Immature natural killer cell (primary cell): ENCODE measurements at regions not wholly inside any gene's neighbourhood (a gene's known extent, or its start where the extent isn't known, plus 50 kb on each side); places are given as distances from the start of the nearest gene placed in this dataset.

ENCODE experiments used
- DNase-seq, 3 donors: peaks; one replicate each; pipeline ENCODE4 v3.0.0; 2022; ENCODE audit warnings: mixed read lengths in 1 of 3
- H3K27ac Mint-ChIP-seq, 6 donors: one replicate each; pipeline ENCODE4 v1.8.0; 2020; ENCODE audit warnings: mixed read lengths in 6 of 6, mild to moderate bottlenecking in 5 of 6, inconsistent platforms in 4 of 6, moderate library complexity in 3 of 6
- H3K27me3 Mint-ChIP-seq, 3 donors: one replicate each; pipeline ENCODE4 v1.8.0; 2020 to 2021; ENCODE audit warnings: low read depth in 3 of 3, mild to moderate bottlenecking in 3 of 3, mixed read lengths in 3 of 3, moderate library complexity in 3 of 3, inconsistent platforms in 1 of 3
- H3K36me3 Mint-ChIP-seq, 3 donors: one replicate each; pipeline ENCODE4 v1.8.0; 2020; ENCODE audit warnings: mixed read lengths in 3 of 3, inconsistent platforms in 2 of 3, mild to moderate bottlenecking in 2 of 3
- H3K4me1 Mint-ChIP-seq, 2 donors: one replicate each; pipeline ENCODE4 v1.8.0; 2020; ENCODE audit warnings: inconsistent platforms in 2 of 2, mild to moderate bottlenecking in 2 of 2, mixed read lengths in 2 of 2, moderate library complexity in 1 of 2
- H3K4me3 Mint-ChIP-seq, 5 donors: one replicate each; pipeline ENCODE4 v1.8.0; 2020; ENCODE audit warnings: mild to moderate bottlenecking in 5 of 5, mixed read lengths in 5 of 5, inconsistent platforms in 3 of 5, moderate library complexity in 3 of 5
- H3K9me3 Mint-ChIP-seq, 6 donors: one replicate each; pipeline ENCODE4 v1.8.0; 2020; ENCODE audit warnings: mild to moderate bottlenecking in 6 of 6, mixed read lengths in 6 of 6, inconsistent platforms in 4 of 6, moderate library complexity in 3 of 6

DNA sequence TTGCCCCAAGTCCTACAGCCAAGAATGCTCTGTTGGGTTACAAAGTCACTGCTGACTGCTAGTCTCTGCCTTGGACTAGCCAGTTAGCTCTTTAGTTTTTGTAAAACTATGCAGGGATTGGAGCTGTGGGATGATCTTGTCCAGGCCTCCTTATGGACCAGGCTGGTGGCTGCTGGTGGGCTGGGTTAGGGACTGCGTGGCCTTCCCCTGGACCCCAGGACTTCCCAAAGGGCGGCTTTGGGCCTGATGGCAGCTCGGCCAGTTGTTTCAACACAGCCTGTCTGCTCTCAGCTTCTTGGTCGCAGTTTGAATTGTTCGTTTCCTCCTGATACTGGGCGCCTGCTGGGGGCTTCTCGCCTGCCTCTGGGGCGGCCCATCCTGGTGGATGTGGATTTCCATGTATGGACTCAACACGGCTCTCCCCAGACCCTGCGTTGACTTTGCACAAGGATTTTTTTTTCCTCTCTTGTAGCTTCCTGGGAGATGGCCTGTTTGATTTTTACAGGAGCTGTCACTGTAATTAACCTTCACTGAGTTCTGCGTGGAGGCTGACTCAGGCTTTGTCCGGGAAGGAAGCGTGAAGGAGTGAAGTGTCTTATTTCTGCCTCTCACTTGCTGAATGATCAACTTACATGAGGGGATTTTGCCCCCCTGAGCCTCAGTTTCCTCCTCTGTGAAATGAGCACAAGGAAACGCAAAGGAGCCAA, 91.9 kb upstream of the NEURL1B start:
- H3K36me3 Mint-ChIP-seq = no peaks in the 10 kb centered on the region
- peaks cover 1 to 11% (median 3%) of the 10 kb centered on the region in 3 donors for H3K27me3 Mint-ChIP-seq
- H3K9me3 Mint-ChIP-seq = no peaks in the 10 kb centered on the region
- H3K4me3 Mint-ChIP-seq = no peak overlapping the region
- no peaks in the 10 kb centered on the region for H3K4me1 Mint-ChIP-seq
- H3K27ac Mint-ChIP-seq = no peak overlapping the region
- DNase-seq = no peak

DNA sequence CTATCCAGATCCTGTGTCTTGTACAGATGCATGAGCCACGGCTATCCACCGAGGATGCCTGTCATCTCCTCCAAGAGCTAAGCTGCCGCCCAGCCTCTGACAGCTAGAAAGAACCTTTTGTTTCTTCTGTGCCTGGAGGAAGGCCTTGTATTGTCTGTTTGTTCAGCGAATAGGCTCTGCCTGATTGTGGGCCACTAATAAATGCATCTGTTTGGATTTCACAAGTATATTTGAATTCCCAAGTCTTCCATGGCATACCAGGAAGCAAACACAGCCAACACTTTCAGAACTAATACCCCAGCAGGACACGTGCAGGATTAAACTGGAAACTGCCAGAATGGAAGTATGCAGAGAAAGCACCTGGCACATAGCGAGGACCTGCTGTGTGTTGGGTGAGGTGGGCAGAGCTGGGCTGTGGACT, 92.7 kb upstream of the NEURL1B start:
- Mint-ChIP-seq H3K9me3 (no peaks in the 10 kb centered on the region), H3K4me1 (no peaks in the 10 kb centered on the region), H3K27me3 (peaks cover 1 to 11% (median 3%) of the 10 kb centered on the region in 3 donors), H3K27ac (no peak overlapping the region), H3K4me3 (no peak overlapping the region), H3K36me3 (no peaks in the 10 kb centered on the region)
- no peak for DNase-seq

DNA sequence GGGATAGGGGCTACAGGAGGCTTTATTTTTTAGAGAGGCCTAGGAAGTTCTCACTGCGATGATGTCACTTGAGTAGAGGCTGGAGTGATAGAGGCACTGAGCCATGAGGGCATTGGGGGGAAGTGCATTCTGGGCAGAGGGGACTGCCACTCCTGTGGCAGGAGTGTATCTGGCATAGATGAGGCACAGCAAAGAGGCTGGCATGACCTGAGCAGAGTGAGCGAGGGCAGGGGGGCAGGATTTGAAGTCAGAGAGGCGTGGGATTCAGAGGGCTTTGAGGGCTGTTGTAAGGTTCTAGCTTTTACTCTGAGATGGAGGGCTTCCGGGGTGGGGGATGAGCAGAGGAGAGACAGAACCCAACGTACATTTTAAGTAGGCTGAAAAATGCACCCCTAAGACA, 91.9 kb upstream of the SH3PXD2B start:
- no peak for DNase-seq
- H3K4me1 Mint-ChIP-seq = no peaks in the 10 kb centered on the region
- no peaks in the 10 kb centered on the region for H3K9me3 Mint-ChIP-seq
- no peaks in the 10 kb centered on the region for H3K36me3 Mint-ChIP-seq
- H3K27me3 Mint-ChIP-seq = peaks cover 1 to 11% (median 3%) of the 10 kb centered on the region in 3 donors
- H3K4me3 Mint-ChIP-seq = no peak overlapping the region
- H3K27ac Mint-ChIP-seq = no peak overlapping the region

DNA sequence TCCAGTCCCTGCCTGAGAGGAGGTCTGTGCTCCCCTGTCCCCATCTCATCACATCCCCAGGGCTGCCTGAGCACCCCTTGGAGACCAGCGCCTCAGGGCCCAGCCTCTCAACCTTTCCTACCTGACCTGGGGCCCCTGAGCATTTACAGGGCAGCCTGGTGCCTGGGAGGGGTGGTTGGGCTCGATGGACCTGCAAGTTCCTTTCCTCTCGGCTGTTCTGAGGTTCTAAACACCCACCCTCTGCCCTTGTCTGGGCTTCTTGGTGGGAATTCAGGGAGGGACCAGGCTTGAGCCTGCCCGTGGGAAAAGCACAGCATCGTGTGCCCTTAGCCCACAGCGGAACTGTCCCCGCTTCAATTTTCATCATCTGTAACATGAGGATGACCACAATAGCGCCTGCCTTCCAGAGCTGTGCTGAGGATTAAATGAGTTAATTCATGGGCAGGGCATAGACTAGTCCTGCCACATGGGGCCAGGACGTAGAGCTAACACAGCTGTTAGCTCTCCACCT, 91.0 kb upstream of the SH3PXD2B start:
- H3K36me3 Mint-ChIP-seq = no peaks in the 10 kb centered on the region
- H3K4me1 Mint-ChIP-seq = no peaks in the 10 kb centered on the region

GRCh38 chr5:172544371-172545095, 90.2 kb upstream of the SH3PXD2B start:
- no peak overlapping the region for H3K27ac Mint-ChIP-seq
- no peaks in the 10 kb centered on the region for H3K36me3 Mint-ChIP-seq
- no peak overlapping the region for H3K4me3 Mint-ChIP-seq
- H3K4me1 Mint-ChIP-seq = no peaks in the 10 kb centered on the region
- H3K9me3 Mint-ChIP-seq = no peaks in the 10 kb centered on the region
- H3K27me3 Mint-ChIP-seq = peaks cover 0 to 13% (median 3%) of the 10 kb centered on the region in 3 donors
- no peak for DNase-seq

More for the DNA sequence above, 91.0 kb upstream of the SH3PXD2B start:
- peaks cover 1 to 11% (median 3%) of the 10 kb centered on the region in 3 donors for H3K27me3 Mint-ChIP-seq
- no peaks in the 10 kb centered on the region for H3K9me3 Mint-ChIP-seq
- no peak overlapping the region for H3K4me3 Mint-ChIP-seq
- DNase-seq = no peak
- H3K27ac Mint-ChIP-seq = no peak overlapping the region

- Mint-ChIP-seq H3K4me1 (no peaks in the 10 kb centered on the region), H3K4me3 (no peak overlapping the region), H3K27ac (no peak overlapping the region), H3K27me3 (peaks cover 0 to 13% (median 3%) of the 10 kb centered on the region in 3 donors), H3K9me3 (no peaks in the 10 kb centered on the region), H3K36me3 (no peaks in the 10 kb centered on the region)
- no peak for DNase-seq
Measured at GRCh38 chr5:172543484-172544298, 89.4 kb upstream of the SH3PXD2B start.

GRCh38 chr5:172542651-172543131, 88.4 kb upstream of the SH3PXD2B start:
- H3K36me3 Mint-ChIP-seq = no peaks in the 10 kb centered on the region
- H3K27me3 Mint-ChIP-seq = peaks cover 0 to 13% (median 3%) of the 10 kb centered on the region in 3 donors
- no peaks in the 10 kb centered on the region for H3K4me1 Mint-ChIP-seq
- H3K27ac Mint-ChIP-seq = no peak overlapping the region
- H3K4me3 Mint-ChIP-seq = no peak overlapping the region
- DNase-seq = no peak
- H3K9me3 Mint-ChIP-seq = no peaks in the 10 kb centered on the region

- peaks cover 0 to 7% (median 2%) of the 10 kb centered on the region in 3 donors for H3K27me3 Mint-ChIP-seq
- H3K27ac Mint-ChIP-seq = no peak overlapping the region
- DNase-seq = no peak
- H3K4me1 Mint-ChIP-seq = no peaks in the 10 kb centered on the region
- no peak overlapping the region for H3K4me3 Mint-ChIP-seq
- H3K9me3 Mint-ChIP-seq = no peaks in the 10 kb centered on the region
- no peaks in the 10 kb centered on the region for H3K36me3 Mint-ChIP-seq
Measured at GRCh38 chr5:172541773-172542136, 87.4 kb upstream of the SH3PXD2B start.

DNA sequence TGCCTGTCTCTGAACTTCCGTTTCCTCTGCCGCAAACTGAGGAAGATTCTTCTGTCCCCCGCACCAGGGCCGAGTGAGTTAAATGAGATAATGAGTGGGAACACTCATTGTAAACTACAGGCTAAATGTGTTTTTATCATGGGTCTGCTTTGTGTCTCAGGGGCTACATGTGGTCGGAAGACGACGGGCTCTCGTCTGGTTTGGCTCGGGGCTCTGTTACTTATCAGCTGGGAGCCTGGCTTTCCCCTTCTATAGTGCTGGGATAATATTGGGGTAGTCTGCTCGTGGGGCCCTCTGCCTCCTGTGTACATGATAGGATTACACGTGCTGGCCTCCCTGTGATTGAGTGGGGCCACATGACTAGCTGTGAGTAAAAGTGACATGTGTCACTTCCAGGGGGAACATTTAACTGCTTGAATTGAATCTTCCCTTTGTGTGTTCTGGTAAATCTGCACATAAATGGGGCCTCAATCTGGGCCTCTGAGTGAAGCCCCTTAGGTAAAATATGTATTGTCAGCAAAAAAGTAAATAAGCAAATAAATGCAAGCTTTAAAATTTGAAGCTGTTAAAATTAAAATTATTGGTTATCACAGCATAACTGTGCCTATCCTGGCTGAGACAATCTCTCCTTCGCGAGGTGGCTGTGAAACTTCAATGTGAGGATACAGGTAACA, 86.9 kb upstream of the SH3PXD2B start:
- Mint-ChIP-seq H3K27ac (no peak overlapping the region), H3K36me3 (no peaks in the 10 kb centered on the region), H3K27me3 (peaks cover 0 to 7% (median 2%) of the 10 kb centered on the region in 3 donors), H3K4me3 (no peak overlapping the region), H3K4me1 (no peaks in the 10 kb centered on the region), H3K9me3 (no peaks in the 10 kb centered on the region)
- DNase-seq = no peak

DNA sequence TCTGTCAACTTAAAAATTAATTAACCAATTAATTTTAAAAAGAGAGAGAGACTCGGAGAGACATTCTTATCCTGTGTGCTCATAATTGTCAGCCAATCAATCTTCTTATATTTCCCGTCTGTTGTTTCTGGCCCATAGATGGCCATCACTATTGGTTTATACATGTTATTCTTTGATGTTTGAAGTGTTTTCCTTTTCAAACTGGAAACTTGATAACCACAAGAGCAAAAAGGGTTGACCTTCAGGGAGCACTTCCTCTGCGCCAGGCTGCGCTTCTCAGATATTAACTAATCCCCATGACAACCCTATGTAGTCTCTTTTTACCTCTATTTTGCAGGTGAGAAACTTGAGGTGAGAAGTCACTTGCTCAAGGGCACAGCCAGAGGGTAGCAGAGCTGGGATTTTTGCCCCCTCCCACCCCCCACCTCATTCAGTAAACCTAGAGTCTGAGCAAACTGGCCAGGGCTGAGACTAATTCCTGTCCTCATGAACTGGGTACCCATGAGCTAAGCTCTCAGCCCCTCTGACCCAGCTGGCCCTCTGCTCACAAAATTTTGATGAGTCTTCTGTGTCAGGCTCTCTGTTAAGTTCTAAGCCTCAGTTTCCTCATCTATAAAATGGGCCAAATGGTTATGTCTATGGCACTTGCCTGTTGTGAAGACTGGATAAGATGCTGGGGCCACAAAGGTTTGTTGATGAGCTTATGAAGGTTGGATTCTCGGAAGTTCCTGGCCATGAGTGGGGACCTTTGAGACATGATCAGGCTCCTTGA, 86.0 kb upstream of the SH3PXD2B start:
- Mint-ChIP-seq H3K4me3 (no peak overlapping the region), H3K36me3 (no peaks in the 10 kb centered on the region), H3K9me3 (no peaks in the 10 kb centered on the region), H3K4me1 (no peaks in the 10 kb centered on the region), H3K27me3 (peaks cover 0 to 6% (median 2%) of the 10 kb centered on the region in 3 donors), H3K27ac (no peak overlapping the region)
- DNase-seq = no peak

GRCh38 chr5:172535108-172535445, 80.8 kb upstream of the SH3PXD2B start:
- Mint-ChIP-seq H3K36me3 (no peaks in the 10 kb centered on the region), H3K9me3 (no peaks in the 10 kb centered on the region), H3K27ac (no peak overlapping the region), H3K4me3 (no peak overlapping the region), H3K27me3 (peaks cover 0 to 6% (median 2%) of the 10 kb centered on the region in 3 donors), H3K4me1 (no peaks in the 10 kb centered on the region)
- no peak for DNase-seq

DNA sequence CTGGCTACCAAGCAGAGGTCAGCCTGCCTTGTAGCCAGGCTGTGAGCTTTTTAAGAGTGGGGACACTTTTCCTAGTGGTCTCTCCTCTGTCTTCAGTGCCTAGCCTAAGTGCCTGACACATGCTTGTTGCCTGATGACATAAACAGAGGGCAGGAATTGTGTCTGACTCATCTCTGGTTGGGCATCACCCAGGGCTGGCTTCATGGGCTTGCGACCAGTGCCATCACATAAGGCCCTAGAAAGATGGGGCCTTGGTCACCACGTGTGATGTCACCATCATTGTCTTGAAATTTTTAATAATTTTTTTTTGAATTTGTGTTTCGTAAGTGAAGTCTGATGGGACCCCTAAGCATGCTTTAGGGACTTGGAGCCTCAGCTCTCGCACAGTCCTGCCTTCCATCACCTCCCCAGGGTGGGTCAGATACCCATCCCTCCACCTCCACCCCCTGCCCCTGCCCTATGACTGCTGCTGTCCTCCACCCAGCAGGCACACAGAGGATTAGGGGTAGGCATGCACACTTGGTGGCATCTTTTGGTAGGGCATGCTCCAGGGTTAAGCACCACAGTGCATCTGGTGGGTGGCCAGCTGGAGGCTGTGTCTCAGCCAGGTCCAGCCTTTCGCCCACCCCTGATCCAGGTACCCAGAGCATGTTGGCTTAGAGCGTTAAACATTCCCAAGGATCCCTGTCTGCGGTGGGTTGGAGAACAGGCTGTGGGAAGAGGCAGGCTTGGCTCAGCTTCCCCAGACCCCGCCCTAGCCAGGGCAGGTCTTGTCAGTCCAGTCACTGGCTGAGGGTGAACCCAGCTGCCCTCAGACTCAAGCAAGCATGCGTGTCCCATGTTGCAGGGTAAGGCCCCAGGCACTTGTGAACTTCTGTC, 80.1 kb upstream of the SH3PXD2B start:
- H3K27ac Mint-ChIP-seq = no peak overlapping the region
- H3K27me3 Mint-ChIP-seq = peaks cover 0 to 6% (median 2%) of the 10 kb centered on the region in 3 donors
- DNase-seq = no peak
- no peaks in the 10 kb centered on the region for H3K9me3 Mint-ChIP-seq
- no peak overlapping the region for H3K4me3 Mint-ChIP-seq
- no peaks in the 10 kb centered on the region for H3K36me3 Mint-ChIP-seq
- H3K4me1 Mint-ChIP-seq = no peaks in the 10 kb centered on the region
